ENCODE measurements at regions not wholly inside any gene's neighbourhood (a gene's known extent, or its start where the extent isn't known, plus 50 kb on each side); places are given as distances from the start of the nearest gene placed in this dataset.

- in situ Hi-C loops (cut with MboI): no loop called here
- no TSS peak for BruUV-seq (replicated peaks)
- no peak overlapping the region for H3K27ac ChIP-seq (ENCODE audit: extremely low read depth, low read depth, low read length)
- no peaks in the 10 kb centered on the region for H3K27me3 ChIP-seq (ENCODE audit: control insufficient read depth in 2 of 2, insufficient read depth in 2 of 2, low read length in 2 of 2)
- CTCF ChIA-PET (ENCODE audit: low intra/inter-chr PET ratio): no interaction called here
- H3K9me3 ChIP-seq (replicated peaks; ENCODE audit: control insufficient read depth, insufficient read depth, low read depth, low read length): no peaks in the 10 kb centered on the region
- H2AFZ ChIP-seq (ENCODE audit: low read depth, low read length): no peak overlapping the region
- H3K4me2 ChIP-seq (ENCODE audit: insufficient read depth, low read length): no peak overlapping the region
- intact Hi-C loops (cut with micrococcal nuclease): no loop called here
- H3K79me2 ChIP-seq (ENCODE audit: control insufficient read depth, insufficient read depth, low read length): no peaks in the 10 kb centered on the region
- H3K9me1 ChIP-seq (ENCODE audit: control insufficient read depth, insufficient read depth, low read length): no peaks in the 10 kb centered on the region
- DNase-seq (ENCODE audit: extremely low read depth in 1 of 4, low spot score in 3 of 4) (no peak), FAIRE-seq (no peak), ATAC-seq (no peak)
- POLR2A ChIA-PET: no interaction called here
- no peaks in the 10 kb centered on the region for H4K20me1 ChIP-seq (replicated peaks; ENCODE audit: control insufficient read depth, insufficient read depth, low read length)
- no peak overlapping the region for H3K9ac ChIP-seq (ENCODE audit: insufficient read depth in 1 of 2, low read depth in 2 of 2, low read length in 2 of 2)
- H3K36me3 ChIP-seq (ENCODE audit: control insufficient read depth, insufficient read depth, low read length): no peaks in the 10 kb centered on the region
- H3K4me3 ChIP-seq: no peak overlapping the region
- H3K4me1 ChIP-seq (replicated peaks in 1 of 2; ENCODE audit: control insufficient read depth in 2 of 2, insufficient read depth in 2 of 2, low read length in 2 of 2): no peaks in the 10 kb centered on the region
- TF ChIP-seq HDAC8 (tag; IDR thresholded peaks at IDR 0.05) (no peak), CREB1 (IDR thresholded peaks at IDR 0.05) (no peak), CREB1 (CRISPR knock-in tag; IDR thresholded peaks at IDR 0.05) (no peak), ZNF134 (CRISPR knock-in tag; conservative IDR thresholded peaks at IDR 0.05) (no peak), FOSL1 (tag; conservative IDR thresholded peaks at IDR 0.05) (no peak), BDP1 (IDR thresholded peaks at IDR 0.05; ENCODE audit: insufficient read depth, insufficient read length) (no peak), CCNT2 (IDR thresholded peaks at IDR 0.05; ENCODE audit: borderline replicate concordance, extremely low read depth, insufficient read length, low read depth, low read length) (no peak), CREM (IDR thresholded peaks at IDR 0.05; ENCODE audit: low read depth) (no peak), NUFIP1 (IDR thresholded peaks at IDR 0.05; ENCODE audit: partially characterized antibody) (no peak), ETV1 (tag; conservative IDR thresholded peaks at IDR 0.05; ENCODE audit: low read depth) (no peak), ZBTB49 (CRISPR knock-in tag; IDR thresholded peaks at IDR 0.05; ENCODE audit: borderline replicate concordance) (no peak), ZNF121 (CRISPR knock-in tag; conservative IDR thresholded peaks at IDR 0.05) (no peak), PHF20 (IDR thresholded peaks at IDR 0.05; ENCODE audit: partially characterized antibody) (no peak), ZNF274 (IDR thresholded peaks at IDR 0.05; ENCODE audit: borderline replicate concordance, low read depth, low read length) (no peak), TAL1 (IDR thresholded peaks at IDR 0.05) (no peak), PKNOX1 (IDR thresholded peaks at IDR 0.05) (no peak), E2F8 (IDR thresholded peaks at IDR 0.05; ENCODE audit: low read depth, partially characterized antibody) (no peak), ZBTB43 (CRISPR knock-in tag; IDR thresholded peaks at IDR 0.05) (no peak), SAFB (IDR thresholded peaks at IDR 0.05; ENCODE audit: borderline replicate concordance, low read depth, low read length) (no peak)
These were observed 625.5 kb downstream of the CCDC171 start for GRCh38 chr9:16178294-16178693.

All from K562 (cell line).